GM12873 (cell line): ENCODE measurements at regions not wholly inside any gene's neighbourhood (a gene's known extent, or its start where the extent isn't known, plus 50 kb on each side); places are given as distances from the start of the nearest gene placed in this dataset.

Experiments used
- TF ChIP-seq, protein P1 (sequence below): IDR thresholded peaks from 2 replicates; pipeline ENCODE4 v1.5.1; 2012; ENCODE audit warnings: low read depth, mild to moderate bottlenecking, moderate library complexity, low read length, control low read depth; ENCODE audit not compliant: insufficient read depth; ENCODE audit errors: missing control alignments

DNA sequence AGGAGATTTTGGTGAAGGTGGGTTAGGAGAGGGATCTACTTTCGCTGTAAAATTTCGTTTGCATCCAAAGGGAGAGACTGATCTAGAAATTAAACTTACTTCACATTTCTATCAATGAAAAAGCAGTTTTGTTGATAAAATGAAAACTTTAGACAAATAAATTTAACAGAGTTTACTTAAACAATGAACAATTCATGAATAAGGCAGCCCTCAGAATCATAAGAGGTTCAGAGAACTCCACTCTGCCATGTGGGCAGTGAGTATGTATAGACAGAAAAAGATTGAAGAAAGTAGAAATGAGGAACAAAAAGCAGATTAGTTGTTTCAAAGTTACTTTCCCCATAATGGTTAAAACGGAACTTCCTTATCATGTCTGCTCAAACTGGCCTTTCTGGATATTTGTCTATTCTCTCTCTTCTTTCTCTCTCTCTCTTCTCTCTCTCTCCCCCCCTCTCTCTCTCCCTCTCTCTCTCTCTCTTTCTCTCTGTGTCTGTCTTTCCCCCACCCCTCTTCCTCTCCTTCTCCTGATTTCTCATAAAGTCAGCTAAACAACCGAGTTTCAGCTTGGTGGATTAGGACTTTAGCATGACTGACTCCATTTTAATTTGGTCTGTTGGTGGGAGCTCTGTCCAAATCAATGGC lies 248.9 kb downstream of the TJP1 start:
- TF ChIP-seq, protein P1, sequence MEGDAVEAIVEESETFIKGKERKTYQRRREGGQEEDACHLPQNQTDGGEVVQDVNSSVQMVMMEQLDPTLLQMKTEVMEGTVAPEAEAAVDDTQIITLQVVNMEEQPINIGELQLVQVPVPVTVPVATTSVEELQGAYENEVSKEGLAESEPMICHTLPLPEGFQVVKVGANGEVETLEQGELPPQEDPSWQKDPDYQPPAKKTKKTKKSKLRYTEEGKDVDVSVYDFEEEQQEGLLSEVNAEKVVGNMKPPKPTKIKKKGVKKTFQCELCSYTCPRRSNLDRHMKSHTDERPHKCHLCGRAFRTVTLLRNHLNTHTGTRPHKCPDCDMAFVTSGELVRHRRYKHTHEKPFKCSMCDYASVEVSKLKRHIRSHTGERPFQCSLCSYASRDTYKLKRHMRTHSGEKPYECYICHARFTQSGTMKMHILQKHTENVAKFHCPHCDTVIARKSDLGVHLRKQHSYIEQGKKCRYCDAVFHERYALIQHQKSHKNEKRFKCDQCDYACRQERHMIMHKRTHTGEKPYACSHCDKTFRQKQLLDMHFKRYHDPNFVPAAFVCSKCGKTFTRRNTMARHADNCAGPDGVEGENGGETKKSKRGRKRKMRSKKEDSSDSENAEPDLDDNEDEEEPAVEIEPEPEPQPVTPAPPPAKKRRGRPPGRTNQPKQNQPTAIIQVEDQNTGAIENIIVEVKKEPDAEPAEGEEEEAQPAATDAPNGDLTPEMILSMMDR, result no peak

DNA sequence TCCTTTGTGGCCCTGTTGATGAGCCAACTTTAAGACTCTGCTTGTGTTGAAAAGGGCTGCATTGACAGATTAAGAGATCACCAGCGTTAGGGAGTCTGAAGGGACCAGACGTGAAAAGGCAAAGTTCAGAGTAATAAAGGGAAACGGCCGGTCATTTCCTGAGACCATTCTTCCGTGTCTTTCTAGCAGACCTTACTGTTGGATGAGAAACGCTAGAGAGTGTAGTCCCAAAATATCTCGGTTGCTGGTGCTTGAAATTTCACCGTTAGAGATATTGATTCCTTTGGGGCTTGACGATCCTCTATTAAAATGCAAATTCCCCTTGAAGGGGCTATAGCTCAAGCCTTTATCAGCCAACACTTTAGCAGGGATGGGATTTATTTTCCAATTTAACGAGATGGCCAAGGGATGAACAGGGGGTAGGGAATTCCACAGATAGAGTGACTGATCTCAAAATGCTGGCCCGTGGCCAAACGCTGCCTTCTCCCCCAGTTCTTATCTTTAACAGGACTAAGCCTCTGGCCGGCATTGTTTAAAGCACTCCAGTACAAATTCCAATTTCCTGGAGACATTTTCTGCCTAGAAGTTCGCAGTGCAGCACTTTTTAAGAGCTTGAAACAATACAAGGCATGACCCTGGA lies 250.4 kb downstream of the TJP1 start:
- TF ChIP-seq, protein P1, result no peak

DNA sequence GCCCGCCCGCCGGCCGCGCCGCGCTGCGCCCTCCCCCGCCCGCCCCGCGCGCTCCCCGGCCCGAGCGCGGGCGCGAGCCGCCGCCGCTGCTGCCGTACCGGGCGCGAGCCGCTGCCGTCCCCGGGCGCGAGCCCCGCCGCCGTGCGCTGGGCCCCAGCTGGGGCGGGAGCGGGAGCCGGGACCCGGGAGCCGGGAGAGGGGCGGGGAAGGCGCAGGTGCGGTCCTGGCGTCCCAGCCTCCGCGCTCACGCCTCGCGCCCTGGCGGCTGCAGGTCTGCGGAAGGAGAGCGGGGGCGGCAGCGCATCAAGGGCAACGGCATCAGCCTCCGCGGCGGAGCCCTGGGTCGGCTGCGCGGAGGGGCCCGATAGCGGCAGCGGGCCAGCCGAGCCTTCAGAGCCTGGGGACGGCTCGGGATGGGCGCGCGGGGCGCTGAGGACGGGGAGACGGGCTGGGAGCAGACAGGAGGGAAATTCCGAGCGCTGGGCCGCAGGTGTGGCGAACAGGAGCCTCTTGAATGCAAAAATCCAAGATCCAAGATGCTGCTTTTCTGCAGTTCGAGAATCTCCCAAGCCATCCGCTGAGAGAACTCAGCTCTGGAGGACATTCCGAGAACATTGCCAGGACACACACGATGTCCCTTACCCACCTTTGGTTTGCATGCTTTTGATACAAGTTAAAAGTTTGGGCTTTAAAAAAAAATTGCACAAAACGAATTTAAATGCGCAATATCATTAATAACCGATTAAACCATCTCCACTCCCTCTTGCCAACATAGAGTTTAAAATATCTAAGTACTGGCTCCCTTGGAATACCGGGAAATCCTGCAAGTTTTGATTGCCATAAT lies 251.1 kb downstream of the TJP1 start:
- TF ChIP-seq, protein P1, result no peak

DNA sequence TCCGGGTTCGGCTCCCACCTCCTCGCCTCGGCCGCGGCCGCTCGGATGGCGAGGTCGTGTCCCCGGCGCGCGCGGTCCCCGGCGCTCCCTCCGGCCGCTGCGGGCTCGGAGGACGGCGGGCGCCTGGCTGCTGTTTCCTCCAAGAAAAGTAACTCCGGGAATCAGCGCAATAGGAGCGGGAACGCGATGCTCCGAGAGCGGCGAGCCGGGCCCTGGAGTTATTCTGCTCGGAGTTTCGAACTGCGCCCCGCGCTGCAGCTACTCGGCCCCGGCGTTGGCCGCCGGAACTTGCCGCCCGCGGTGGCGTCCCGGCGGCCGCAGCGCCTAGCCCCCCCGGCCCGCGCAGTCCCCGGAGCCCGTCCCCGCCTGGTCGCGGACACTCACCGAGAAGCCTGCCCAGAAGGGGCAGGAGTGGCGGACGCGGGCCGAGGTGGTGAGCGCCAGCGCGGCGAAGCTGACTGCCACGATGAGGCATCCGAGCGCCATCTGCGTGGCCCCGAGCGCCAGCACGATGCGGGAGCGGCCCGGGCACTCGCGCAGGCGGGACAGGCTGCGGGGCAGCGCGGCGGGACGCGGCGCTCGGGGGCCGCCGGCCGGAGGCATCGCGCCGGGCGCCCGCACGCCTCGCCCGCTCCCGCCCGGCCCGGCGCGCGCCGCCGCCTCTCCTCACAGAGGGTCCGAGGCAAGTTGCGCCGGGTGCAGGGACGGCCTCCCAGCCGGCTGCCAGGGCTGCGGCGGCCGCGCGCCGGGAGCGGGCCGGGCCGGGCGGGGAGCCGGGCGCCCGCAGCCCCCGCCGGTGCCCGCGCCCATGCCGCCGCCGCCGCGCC lies 251.9 kb downstream of the TJP1 start:
- TF ChIP-seq, protein P1, result no peak

DNA sequence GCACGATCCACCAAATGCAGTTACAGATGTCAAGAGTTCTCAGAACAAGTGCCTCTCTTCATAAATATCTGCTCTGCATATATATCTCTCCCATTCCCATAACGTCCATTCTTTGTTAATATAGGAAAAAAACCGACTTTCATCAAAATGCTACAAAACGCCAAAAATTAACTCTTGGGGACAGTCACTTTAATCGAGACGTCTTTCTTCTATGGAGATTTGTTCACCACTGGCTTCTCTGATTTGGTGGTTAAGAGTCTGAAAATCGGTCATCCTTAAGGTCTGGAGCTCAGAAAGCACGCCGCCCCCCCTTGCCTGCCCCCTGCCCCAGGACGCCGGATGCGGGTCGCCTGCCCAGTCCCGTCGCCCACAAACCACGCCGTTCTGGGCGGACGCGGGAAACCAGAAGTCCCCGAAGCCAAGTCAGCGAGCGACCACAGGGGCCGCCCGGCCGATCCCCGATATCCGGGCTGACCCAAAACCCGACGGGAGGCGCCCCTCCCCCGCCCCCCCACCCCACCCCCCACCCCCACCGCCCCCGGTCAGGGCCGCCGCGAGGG lies 252.7 kb downstream of the TJP1 start:
- TF ChIP-seq, protein P1, result no peak

DNA sequence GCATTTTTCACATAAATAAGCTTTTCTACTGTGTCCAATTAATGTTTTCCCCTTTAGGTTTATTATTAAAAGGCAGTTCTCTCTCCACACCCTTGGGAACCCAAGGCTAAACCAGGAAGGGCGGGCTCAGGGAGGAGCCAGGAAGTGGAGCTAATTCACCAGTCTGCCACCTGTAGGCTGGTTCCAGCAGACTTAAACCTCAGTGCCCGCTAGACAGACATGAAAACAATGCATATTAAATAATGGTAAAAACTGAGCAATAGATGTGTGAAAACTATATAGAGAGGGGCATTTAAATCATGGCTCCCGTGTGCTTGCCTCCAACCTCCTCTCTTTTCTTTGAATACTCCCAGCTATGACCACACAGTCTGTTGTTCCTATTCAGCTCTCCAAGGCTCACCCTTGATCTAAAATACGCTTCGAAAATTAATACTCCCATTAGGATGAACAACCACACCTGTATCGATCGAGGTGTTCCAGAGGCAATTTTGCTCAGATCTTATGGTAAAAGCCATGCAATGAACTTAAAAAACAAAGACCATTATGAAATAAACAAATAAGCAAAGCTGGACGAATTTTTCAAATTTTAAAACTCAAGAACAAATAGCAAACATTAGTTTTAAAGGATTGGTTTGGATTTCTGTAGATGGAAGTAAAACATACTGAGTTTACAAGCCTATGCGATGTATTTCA lies 253.3 kb downstream of the TJP1 start:
- TF ChIP-seq, protein P1, result no peak
